NCI-H226 (cell line): ENCODE measurements at regions not wholly inside any gene's neighbourhood (a gene's known extent, or its start where the extent isn't known, plus 50 kb on each side); places are given as distances from the start of the nearest gene placed in this dataset.
"Not testable (repeated sequence)": the region's sequence is repeated elsewhere in the genome, so short reads cannot be mapped to it uniquely, and the experiment has no call there.

Experiments
- DNase-seq: peaks from one replicate; pipeline ENCODE4 v3.0.0-alpha.2; 2015

DNA sequence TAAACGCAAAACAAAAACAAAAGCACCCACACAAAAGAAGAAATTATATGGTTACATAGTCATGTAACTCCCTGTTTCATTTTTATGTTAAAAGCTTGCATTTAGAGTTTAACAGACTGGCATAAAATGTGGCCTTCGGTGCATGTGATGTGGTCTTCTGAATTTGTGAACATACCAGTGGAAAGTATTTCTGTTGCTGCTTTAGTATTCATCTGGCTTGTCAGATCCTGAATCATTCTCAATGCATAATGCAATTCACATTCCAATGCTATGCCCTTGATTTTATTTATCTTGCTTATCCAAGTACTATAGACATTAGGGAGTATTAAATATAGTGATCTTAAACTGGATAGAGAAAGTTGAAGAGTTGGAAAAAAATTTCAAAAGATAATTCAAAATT lies 740.2 kb upstream of the ZNF608 start:
- peak; percentile 51 for DNase-seq

DNA sequence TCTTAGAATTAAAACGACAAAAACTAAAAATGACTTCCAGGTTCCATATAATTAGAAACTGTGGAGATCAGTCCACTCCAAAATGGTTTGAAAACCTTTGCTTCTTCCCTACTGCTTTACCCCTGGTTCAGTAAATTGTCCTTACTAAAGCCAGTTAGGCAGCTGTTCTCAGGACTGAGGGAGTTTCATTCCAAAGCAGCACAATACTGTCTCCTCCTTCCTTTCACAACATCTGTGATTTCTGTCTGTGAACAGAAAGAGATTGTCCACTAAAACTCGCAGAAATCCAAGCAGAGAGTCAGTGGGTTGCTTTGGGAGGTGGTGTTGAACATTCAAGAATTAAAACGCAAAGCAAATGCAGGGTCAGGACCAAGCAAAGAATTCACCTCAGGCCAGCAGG lies 740.8 kb upstream of the ZNF608 start:
- no peak for DNase-seq

DNA sequence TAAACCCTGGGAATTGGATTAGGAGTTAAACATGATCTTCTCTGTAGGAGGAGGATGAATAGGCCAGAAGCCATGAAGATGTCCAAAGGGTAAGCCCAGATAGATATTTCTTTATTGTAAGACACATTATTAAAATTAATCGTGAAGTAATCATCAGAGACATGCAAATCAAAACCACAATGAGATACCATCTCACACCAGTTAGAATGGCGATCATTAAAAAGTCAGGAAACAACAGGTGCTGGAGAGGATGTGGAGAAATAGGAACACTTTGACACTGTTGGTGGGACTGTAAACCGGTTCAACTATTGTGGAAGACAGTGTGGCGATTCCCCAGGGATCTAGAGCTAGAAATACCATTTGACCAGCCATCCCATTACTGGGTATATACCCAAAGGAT lies 741.2 kb upstream of the ZNF608 start:
- not testable (repeated sequence) for DNase-seq

DNA sequence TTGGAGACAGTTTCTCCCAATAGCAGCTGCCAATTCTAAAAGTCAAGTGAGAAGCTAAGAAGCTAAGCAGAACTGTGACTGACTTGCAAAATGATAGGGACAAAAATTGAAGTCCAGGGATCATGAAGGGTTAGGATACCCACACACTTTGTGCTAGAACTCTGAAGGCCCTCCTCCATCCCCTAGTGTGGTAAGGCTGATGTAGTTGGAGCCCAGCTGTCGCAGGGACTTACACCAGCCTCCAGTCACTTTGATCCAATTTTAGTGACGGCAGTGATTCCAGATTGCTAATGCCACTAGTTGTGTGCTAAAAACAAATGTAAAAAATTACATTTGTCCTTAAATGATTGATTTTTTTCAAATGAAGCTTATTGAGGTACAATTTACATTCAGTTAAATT lies 742.7 kb upstream of the ZNF608 start:
- DNase-seq, result no peak

DNA sequence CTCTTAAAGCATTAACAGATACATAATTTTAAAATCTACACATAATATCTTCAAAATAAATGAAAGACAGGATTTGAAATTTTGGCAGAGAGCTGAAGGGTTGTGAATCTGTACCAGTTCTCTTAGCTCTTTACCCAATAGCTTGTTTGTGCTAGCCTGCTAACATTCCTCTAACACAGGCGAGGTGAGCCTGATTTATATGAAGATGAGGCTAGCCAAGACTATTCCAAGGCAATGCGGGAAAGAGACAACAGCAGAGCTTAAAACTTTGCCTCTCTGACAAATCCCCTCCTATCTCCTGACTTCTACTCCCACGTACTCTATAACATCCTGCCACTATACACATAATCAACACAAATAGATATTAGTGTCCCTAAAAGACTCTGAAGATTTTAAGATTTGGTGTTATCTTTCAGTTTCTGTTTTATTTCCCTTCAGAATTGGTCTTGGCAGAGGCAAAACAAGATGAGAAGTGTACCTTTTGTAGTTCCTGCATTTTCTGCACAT lies 745.6 kb upstream of the ZNF608 start:
- DNase-seq, result no peak

DNA sequence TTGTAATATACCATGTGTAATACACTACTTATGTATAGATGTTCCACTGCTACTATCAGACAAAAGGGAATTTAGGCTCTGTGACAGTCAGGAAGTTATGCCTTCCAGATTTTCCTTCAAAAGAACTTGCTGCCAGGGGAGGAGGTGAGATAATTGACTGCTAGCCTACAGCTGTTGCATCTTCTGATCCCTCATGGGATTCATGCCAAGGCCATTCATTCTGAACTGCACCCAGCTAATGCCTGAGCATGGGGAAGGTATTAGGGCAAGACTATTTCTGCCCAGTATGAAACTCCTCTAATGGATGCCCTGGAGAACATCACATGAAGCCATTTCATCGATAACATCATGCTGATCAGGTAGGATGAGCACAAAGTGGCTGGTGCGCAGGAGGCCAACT lies 746.5 kb upstream of the ZNF608 start:
- no peak for DNase-seq

DNA sequence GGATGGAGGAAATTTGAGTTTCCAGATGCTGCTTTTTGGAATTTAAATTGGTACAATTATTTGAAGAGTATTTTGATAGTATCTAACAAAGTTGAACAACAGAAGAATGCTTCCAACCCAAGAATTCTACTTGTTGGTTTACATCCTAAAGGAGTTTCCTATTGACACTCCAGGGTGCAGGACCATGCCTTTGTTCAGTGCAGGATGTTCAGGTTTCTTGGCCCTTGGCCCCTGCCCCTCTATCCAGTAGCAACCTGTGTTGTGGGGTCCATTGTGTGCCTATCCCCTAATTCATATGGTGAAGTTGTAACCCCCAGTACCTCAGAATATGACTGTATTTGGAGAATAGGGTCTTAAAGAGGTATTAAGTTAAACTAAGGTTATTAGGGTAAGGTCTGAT lies 750.0 kb upstream of the ZNF608 start:
- DNase-seq, result no peak

DNA sequence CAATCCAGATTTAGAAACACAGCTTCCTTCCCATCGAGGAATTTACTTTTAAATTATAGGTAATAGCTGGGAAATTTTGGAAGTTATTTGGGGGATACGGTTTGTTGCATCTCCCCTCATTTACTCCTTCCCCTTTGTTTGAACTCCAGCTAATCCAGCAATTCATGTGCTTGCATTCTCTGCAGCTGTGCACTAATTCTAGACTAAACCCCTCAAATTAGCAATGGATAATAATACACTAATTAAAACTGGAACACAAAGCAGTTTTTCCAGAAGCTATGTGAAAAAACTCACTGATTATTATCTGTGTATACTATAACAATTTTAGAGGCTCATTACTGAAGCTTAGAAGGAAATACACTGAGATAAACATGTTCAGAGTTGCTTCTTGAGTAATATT lies 751.2 kb upstream of the ZNF608 start:
- DNase-seq, result no peak

DNA sequence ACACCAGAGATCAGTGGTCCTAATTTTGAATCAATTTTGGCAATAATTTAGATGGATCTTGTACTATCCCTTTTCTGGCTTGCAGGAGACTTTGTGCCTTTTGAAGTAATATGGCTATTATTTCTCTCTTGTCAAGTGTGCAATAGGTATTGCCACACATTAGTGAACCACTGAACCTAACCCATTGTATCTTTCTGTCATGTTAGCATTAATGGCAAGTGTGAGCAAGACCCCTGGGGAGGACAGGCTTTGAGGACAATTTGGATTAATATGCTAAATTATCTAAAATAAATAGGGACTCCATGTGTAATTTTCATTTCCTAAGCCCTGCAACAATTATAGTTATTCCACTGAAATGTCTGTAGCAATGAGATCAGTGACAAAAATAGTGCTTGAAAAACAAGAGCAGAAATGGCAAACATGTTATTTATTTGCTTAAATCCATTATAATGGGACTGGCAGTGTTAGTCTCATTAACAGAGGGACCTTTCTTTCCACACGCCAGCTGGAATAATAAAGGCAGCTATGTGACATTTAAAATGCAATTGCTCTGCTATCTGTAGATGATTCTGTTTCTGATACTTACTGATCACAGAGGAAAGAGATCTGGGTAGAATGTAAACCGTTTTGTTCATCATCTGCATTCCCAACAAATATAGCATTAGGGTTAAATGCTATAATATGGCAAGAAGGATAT lies 753.3 kb upstream of the ZNF608 start:
- no peak for DNase-seq

DNA sequence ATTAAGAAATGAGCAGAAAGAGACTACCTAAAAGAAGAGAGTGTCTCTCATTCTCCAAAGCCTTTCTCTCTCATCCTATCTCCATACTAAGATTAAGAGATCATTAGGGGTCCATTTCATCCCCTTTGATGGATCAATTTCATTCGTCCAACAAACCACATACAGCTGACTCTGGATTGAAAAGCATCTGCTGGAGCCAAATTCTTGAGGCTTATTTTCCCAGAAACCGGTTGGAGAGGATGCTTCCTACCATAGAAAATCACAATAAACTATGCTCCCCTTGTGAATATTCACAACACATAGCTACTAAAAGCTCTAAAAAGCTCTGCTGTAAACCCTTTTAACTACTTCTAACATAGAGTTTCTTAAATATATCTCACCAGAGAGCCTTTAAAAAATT lies 755.0 kb upstream of the ZNF608 start:
- DNase-seq, result no peak

DNA sequence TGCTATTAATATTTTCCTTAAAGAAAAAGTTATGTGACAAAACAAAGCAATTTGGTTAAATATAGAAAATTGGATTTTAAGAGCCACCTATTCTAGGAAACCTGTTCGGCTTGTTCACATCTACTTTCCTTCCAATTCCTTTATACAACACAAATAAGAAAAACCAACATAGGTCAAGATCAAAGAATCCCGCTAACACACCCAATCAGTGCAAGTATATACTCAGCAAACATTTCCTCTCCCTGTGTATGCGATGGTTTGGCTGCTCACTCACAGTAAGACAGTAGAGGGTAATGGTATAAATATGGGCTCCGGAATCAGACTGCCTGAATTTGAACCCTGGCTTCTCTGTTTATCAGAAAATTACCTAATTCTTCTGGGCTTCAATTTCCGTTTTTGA lies 757.5 kb upstream of the ZNF608 start:
- DNase-seq, result no peak

DNA sequence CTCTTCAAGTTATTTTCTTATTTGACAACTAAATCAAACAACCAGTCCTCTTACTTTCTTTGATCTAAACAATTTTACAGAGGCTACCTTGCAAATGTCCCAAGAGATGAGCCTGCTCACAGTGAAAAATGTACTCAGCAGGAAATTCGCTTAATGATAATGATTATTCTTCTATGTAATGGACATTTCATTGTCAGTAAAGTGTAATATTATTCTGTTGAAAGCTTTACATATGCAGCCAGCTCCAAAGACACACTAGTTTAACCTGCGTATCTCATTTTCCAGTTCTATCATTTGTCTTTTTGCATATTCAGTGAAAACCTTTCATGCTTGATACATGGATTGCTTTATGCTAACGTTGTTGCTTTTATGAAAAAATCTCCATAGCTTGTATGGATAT lies 758.7 kb upstream of the ZNF608 start:
- no peak for DNase-seq

DNA sequence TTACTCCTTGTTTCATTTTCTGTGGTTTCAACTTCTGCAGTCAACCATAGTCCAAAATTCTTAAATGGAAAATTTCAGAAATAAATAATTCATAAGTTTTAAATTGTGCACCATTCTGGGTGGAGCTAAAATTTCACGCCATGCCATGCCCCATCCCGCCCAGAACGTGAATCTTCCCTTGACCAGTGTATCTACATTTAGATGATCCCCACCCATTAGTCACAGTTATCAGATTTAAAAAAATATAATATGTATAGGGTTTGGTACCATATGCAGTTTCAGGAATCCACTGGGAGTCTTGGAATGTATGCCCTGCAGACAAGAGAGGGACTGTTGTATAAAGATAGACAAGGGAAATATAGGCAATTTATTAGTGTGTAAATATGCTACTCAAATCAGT lies 759.7 kb upstream of the ZNF608 start:
- DNase-seq, result no peak

DNA sequence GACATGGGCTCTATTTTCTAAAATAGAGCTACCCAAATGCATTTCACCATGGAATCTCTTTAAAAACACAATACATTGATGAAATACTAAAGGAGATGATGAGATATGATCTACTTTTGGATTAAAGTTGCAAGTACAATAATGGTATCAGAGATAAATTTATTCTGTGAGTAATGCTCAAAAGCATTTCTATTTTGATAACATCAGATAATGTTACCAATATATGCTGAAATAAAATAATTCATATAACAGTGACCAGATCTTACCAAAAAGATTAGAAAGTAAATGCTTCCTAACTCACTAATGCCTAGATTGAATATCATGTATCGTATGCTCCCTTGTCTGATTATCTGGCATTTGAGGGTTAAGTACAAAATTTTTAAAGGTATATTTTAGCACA lies 761.8 kb upstream of the ZNF608 start:
- DNase-seq, result no peak

DNA sequence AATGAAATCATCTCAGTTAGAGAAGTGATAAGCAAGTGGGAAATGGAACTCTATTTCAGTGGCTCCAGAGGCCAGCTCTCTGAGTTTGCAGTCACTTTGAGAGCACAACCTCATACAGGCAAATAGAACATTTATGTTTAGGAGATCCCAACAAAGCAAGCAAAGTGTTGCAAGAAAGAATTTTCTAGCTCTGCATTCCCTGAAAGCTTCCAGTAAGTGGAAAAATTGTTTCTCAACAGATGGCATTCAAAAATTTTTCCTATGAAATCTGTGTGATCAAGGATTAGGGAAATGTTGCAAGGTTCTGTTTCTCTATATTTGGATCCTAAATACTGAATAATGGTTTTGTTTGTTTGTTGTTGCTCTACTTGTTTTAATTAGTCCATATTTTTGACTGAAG lies 764.2 kb upstream of the ZNF608 start:
- no peak for DNase-seq

DNA sequence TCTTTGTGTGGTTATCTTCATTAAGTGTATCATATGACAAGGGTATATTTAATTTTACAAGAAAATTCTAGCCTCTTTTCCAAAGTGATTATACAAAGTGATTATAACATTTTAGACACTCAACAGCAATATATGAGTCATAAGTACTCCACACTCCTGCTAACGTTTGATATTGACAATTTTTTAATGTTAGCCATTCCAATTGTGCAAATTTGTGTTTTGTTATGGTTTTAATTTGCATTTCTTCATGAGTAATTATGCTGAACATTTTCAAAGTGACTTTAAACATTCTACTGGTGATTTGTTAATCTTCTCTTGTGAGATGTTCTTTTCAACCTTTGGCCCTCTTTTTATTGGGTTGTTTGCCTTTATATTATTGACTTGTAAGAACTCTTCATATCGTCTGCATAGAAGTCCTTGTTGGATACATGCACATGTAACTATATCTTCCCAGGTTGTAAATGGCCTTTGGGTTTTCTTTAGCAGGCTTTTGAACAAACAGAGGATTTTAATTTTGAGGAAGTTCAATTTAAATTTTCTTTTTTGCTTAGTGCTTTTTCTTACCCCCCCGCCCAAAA lies 771.6 kb upstream of the ZNF608 start:
- no peak for DNase-seq

DNA sequence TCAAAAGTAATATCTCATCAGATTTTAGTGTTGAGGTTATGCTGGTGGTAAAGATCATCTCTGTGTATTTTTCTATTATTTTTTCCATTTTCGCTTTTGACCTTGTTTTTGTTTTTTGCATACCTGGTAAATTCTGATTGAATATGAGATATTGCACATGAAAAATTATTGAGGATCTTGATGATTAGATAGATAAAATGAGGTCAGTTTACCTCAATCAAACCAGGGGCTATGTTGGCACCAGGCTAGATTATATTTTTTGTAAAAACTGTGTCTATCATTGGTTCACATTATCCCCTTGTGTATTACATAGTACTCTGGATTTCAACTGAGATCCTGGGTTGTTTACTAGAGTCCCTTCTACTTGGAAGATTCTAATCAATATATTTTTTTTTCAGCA lies 774.9 kb upstream of the ZNF608 start:
- no peak for DNase-seq

DNA sequence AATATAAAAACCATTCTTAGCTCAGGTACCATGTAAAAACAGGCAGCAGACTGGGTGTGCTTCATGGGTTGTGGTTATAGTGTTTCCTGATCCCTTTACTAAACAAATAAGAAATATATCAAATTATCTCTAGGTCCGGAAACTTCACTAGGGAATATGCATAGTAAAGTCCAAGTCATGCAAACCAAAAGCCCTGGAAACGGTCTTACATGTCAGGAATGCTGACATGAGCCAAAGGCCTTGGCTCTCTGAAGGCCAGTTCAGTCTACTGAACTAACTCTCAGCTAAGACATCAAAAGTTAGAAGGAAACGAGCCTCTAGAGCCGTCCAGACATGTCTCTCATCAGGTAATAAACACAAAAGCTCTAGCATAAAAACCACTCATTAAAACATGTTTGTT lies 778.9 kb upstream of the ZNF608 start:
- DNase-seq, result no peak

DNA sequence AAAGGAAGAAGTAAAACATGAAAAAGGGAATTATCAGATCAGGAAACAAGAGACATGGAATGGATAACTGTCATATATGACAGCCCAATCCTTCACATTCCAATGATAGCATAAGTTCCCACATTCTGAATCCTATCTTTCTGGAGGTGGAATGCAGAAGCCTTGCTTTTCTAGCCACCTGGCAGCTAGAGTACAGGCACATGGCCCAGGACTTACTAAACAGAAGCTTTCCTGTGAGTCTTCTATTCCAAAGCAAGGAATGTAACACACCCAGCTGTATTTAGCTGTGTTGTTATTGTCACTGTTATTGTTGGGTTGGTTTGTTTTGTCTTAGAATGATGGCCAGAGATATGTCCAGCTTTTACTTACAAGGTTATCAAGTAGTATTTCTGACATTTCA lies 780.5 kb upstream of the ZNF608 start:
- peak; percentile 83 for DNase-seq

DNA sequence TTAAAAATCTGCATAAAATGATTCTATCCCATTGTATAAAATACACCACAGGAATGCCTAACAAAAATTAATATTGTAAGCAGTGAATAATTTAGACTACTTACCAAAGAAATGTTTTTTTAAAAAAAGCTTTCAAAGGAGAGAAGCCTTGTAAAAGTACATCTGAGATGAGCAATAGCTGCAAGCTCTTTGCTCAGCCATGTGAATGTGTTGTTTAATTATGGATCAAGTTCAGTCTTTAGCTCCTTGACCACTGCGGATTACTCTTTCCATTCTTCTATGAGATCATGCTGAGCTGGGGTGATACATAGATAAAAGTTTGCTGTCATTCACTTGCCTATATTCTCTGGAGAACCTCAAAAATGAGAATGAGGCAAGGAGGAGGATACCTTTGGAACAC lies 782.4 kb upstream of the ZNF608 start:
- no peak for DNase-seq

DNA sequence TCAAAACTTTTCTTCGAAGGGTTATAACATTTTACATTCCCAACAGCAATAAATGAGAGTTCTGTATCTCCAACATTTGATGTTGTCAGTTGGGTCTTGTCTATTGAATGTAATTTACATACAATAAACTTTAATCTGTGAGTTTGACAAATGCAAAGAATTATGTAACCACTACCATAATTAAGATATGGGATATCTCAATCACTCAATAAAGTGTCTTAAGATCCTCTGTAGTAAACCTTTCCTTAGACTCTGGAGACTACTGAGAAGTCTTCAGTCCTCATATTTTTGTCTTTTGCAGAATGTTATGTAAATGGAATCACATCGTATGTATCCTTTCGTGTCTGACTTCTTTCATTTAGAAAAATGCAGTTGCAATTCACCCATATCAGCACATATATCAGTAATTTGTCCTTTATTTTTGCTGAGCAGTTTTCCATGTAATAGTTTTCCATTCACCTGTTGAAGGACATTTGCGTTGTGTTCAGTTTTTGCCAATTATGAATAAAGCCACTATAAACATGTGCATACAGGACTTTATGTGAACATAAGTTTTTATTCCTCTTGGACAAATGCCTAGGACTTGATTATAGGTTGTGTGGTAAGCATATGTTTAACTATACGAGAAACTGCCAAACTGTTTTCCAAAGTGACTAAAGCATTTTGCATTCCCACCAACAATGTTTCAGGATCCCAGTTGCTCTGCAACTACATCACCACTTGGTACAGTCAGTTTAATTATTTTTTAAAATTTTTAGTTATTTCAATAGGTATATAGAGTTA lies 784.6 kb upstream of the ZNF608 start:
- no peak for DNase-seq

DNA sequence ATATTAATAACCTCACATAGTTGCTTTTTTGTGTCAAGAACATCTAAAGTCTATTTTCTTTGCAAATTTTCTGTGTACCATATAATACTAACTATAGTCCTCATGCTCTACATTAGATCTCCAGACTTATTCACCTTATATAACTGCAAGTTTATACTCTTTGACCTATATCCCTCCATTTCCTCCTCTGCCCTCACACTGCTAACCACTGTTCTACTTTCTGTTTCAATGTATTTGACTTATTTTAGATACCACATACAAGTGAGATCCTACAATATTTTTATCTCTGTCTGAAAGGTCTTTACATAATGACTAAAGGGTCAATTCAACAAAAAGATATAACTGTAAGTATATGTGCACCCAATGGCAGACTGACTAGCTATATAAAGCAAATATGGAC lies 789.7 kb upstream of the ZNF608 start:
- no peak for DNase-seq

DNA sequence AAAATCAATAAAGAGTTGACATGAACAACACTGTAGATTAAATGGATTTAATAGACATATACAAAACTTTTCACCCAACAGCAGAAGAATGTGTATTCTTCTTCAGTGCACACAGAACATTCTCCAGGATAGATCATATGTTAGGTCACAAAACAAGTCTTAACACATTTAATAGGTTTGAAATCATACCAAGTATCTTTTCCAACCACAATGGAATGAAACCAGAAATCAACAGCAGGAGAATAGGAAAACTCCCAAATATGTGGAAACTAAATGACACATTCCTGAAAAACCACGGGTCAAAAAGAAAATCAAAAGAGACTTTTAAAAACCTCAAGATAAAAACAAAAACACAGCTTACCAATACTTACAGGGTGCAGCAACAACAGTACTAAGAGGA lies 790.1 kb upstream of the ZNF608 start:
- peak; percentile 41 for DNase-seq

DNA sequence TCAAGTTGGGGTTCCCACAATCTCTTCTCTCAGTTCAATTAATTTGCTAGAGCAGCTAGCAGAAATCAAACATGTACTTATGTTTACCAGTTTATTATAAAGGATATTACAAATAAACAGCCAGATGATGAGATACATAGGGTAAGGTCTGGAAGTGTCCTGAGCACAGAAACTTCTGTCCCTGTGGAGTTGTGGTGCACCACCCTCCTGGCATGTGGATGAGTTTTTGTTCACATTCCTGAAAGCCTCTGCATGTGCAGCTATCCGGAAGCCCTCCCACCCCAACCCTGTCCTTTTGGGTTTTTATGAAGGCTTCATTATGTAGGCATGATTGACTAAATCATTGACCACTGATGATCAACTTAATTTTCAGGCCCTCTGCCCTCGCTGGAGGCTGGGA lies 791.2 kb upstream of the ZNF608 start:
- DNase-seq, result no peak
